ENCODE measurements at regions not wholly inside any gene's neighbourhood (a gene's known extent, or its start where the extent isn't known, plus 50 kb on each side); places are given as distances from the start of the nearest gene placed in this dataset.

DNA sequence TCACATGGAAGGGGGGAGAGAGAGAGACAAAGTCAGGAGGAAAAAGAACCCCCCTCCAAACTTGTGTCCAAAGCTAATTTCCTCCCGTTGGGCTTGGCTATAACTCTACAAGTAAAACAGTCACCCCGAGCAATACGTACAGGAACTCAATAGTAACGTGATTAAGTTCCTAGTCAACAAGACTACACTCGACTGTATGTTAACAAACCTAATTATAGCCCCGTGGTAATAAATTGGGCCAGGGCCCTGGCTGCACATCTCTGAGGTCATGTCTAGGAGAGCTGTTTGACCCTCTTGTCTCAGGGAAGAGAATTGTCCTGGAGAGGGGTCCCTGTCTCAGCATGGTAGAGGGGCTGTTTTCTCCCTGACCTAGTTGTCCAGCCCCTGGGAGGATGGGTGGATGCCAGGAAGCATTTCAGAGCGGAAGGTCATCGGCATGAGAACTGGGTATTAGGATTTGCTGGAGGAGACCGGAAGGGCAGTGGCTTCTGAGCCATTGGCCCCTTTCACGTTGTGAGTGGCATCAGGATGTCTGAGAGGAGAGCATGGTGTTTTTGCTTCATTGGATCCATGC is 60.2 kb upstream of the COMTD1 start:
- Mint-ChIP-seq H3K9me3 (no peaks in the 10 kb centered on the region), H3K27me3 (peaks cover 4% of the 10 kb centered on the region), H3K36me3 (ENCODE audit: low read depth) (no peaks in the 10 kb centered on the region), H3K4me1 (ENCODE audit: low read depth) (peaks cover 2% of the 10 kb centered on the region), H3K4me3 (no peak overlapping the region), H3K27ac (no peak overlapping the region)
- DNase-seq (no peak), ATAC-seq (no peak)
- ChIA-PET CTCF (interaction anchor here (3.8 kb wide), 1 partner anchor 10 kb away, joined by 10 read pairs; no protein-coding TSS in a partner anchor), POLR2A (interaction anchor here (1.3 kb wide), 1 partner anchor 11 kb away, joined by 4 read pairs; no protein-coding TSS in a partner anchor)
- intact Hi-C loops (cut with micrococcal nuclease) = no loop called here
- TF ChIP-seq, protein P1, sequence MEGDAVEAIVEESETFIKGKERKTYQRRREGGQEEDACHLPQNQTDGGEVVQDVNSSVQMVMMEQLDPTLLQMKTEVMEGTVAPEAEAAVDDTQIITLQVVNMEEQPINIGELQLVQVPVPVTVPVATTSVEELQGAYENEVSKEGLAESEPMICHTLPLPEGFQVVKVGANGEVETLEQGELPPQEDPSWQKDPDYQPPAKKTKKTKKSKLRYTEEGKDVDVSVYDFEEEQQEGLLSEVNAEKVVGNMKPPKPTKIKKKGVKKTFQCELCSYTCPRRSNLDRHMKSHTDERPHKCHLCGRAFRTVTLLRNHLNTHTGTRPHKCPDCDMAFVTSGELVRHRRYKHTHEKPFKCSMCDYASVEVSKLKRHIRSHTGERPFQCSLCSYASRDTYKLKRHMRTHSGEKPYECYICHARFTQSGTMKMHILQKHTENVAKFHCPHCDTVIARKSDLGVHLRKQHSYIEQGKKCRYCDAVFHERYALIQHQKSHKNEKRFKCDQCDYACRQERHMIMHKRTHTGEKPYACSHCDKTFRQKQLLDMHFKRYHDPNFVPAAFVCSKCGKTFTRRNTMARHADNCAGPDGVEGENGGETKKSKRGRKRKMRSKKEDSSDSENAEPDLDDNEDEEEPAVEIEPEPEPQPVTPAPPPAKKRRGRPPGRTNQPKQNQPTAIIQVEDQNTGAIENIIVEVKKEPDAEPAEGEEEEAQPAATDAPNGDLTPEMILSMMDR (IDR thresholded peaks at IDR 0.05) = no peak

DNA sequence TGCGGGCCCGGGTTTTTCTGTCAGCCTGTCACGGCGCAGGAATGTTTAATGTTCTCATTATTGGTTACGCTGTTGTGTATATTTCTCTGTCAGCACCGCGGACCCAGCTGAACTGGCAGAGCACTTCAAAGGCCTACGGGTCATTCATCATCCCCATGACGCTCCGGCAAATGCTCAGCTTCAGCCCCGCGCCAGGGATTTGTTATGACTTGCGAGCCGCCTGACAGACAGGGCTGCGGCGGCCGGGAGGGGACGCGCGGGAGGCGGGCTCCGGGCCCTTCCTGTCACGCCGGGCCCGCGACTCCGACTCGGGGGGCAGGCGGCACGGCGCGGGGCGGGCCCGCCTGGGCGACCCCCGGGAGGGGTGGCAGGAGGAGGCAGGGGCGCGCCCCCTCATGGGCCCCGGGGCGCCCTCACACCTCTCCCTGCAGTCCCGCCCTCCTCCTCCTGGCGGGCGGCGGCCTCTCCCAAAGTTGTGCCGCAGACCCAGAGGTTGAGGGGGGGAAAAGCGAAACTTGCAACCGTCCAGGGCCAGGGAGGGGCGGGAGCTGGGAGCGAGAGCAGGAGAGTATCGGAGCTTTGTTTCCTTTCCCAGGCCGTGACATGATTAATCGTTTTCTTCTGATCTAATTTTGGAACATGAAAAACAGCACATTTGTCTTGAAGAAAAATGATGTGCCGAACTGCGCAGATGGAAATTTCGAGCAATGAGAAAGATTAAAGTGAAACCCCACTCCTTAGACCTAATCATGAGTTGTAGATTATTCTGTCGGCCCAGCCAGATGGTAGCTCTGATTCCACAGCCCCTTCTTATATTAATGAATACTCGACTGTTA is 59.3 kb upstream of the COMTD1 start:
- ATAC-seq (peak; percentile 93), DNase-seq (peak; percentile 90)
- Mint-ChIP-seq H3K36me3 (ENCODE audit: low read depth) (no peaks in the 10 kb centered on the region), H3K9me3 (peaks cover 2% of the 10 kb centered on the region), H3K27ac (no peak overlapping the region), H3K4me1 (ENCODE audit: low read depth) (peaks cover 2% of the 10 kb centered on the region), H3K27me3 (peaks cover 4% of the 10 kb centered on the region), H3K4me3 (no peak overlapping the region)
- ChIA-PET CTCF (interaction anchor here (3.8 kb wide), 1 partner anchor 9 kb away, joined by 10 read pairs; no protein-coding TSS in a partner anchor), POLR2A (interaction anchor here (1.3 kb wide), 1 partner anchor 11 kb away, joined by 4 read pairs; no protein-coding TSS in a partner anchor)
- TF ChIP-seq, protein P1 (IDR thresholded peaks at IDR 0.05) = peak; percentile 30
- intact Hi-C loops (cut with micrococcal nuclease) = no loop called here

DNA sequence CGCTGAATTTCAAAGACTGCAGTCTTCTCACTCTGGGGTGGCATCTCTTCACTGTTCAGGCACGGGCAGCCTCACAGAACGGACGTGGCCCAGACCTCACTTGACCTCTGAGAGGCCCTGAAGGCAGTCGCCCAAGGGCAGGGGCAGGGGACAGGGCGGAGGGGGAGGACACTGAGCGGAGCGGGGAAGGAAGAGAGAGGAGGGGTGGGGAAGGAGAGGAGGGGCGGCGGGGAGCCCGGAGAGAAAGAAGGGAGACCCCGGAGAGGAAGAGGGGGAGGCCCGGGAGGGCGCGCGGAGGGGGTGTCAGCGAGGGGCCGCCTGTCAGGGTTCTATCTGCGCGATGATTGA is 58.7 kb upstream of the COMTD1 start:
- TF ChIP-seq, protein P1 (IDR thresholded peaks at IDR 0.05) = no peak
- Mint-ChIP-seq H3K9me3 (peaks cover 3% of the 10 kb centered on the region), H3K4me3 (no peak overlapping the region), H3K36me3 (ENCODE audit: low read depth) (no peaks in the 10 kb centered on the region), H3K27me3 (peaks cover 5% of the 10 kb centered on the region), H3K4me1 (ENCODE audit: low read depth) (peaks cover 2% of the 10 kb centered on the region), H3K27ac (no peak overlapping the region)
- no peak for DNase-seq
- CTCF ChIA-PET = interaction anchor here (3.8 kb wide), 1 partner anchor 9 kb away, joined by 10 read pairs; no protein-coding TSS in a partner anchor
- ATAC-seq = no peak
- intact Hi-C loops (cut with micrococcal nuclease) = no loop called here
- POLR2A ChIA-PET = no interaction called here

DNA sequence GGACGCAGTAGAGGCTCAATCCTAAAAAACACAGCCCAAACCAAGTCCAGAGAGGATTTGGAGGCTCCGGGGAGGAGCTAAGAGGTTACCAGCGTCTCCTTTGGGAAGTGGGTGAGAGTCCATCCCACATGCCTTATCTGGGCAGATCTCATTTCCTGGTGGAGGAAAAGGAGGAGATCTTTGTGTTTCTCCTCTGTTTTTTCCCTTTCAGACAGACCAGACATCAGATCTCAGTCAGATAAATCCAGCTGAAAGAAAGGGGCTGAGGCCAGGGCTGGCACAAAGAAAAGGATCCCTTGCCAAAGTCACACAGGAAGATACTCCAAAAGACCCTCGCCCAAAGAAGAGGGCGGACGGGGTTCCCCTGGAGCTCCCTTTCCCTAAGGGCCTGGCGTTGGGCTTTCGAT is 58.3 kb upstream of the COMTD1 start:
- H3K9me3 Mint-ChIP-seq = peaks cover 3% of the 10 kb centered on the region

More for the DNA sequence above, 58.3 kb upstream of the COMTD1 start:
- CTCF ChIA-PET = interaction anchor here (3.8 kb wide), 1 partner anchor 8 kb away, joined by 10 read pairs; no protein-coding TSS in a partner anchor
- DNase-seq = no peak
- intact Hi-C loops (cut with micrococcal nuclease) = no loop called here
- Mint-ChIP-seq H3K27me3 (peaks cover 5% of the 10 kb centered on the region), H3K36me3 (ENCODE audit: low read depth) (no peaks in the 10 kb centered on the region), H3K27ac (no peak overlapping the region), H3K4me1 (ENCODE audit: low read depth) (peaks cover 2% of the 10 kb centered on the region), H3K4me3 (no peak overlapping the region)
- POLR2A ChIA-PET = no interaction called here
- ATAC-seq = no peak
- TF ChIP-seq, protein P1 (IDR thresholded peaks at IDR 0.05) = no peak

All from activated CD8-positive, alpha-beta T cell treated with anti-CD3 and anti-CD28 coated beads for 36 hours (primary cell).